IMR-90 (cell line): ENCODE measurements at regions not wholly inside any gene's neighbourhood (a gene's known extent, or its start where the extent isn't known, plus 50 kb on each side); places are given as distances from the start of the nearest gene placed in this dataset.

ENCODE experiments used
- ATAC-seq: fragments of 200-7000 bp; cut with Tn5 transposase; 2 replicates; pipeline ENCODE4 v1.9.1; 2020; ENCODE audit warnings: low read depth, mild to moderate bottlenecking, moderate library complexity
- BruUV-seq: library from RNA; stranded (reverse); fragments of 400-500 nt; replicated peaks from 2 replicates; lab custom pipeline; 2021; lab: Mats Ljungman, UMichigan
- CTCF ChIA-PET: fragments of 300-600 bp; formaldehyde crosslinking; extraction: SDS; loops from one replicate; lab custom pipeline; 2021; ENCODE audit warnings: antibody characterized with exemption; lab: Yijun Ruan, JAX
- POLR2A ChIA-PET: fragments of 300-600 bp; sonication (Branson Sonifier 250); formaldehyde crosslinking; loops from one replicate; lab custom pipeline; 2022; ENCODE audit warnings: antibody characterized with exemption; ENCODE audit not compliant: unreplicated experiment; lab: Charles Lee
- DNase-seq: peaks from one replicate; pipeline ENCODE4 v3.0.0; 2013
- H2AFZ ChIP-seq: replicated peaks from 2 replicates; pipeline ENCODE3; 2013; ENCODE audit warnings: low read length, mild to moderate bottlenecking; ENCODE audit not compliant: poor library complexity
- H2AK5ac ChIP-seq: 2 replicates; pipeline ENCODE4 v1.6.1; 2013; ENCODE audit warnings: low read depth, low read length, inconsistent platforms
- H2AK9ac ChIP-seq: replicated peaks from 2 replicates; pipeline ENCODE3; 2013; ENCODE audit warnings: mild to moderate bottlenecking, low read depth, low read length, moderate library complexity; ENCODE audit not compliant: poor library complexity
- H2BK120ac ChIP-seq: 2 replicates; pipeline ENCODE4 v1.6.1; 2013; ENCODE audit warnings: low read depth, low read length, inconsistent platforms
- H2BK15ac ChIP-seq: 3 replicates; pipeline ENCODE4 v1.6.1; 2013; ENCODE audit warnings: low read depth, low read length, inconsistent platforms
- H2BK20ac ChIP-seq: 2 replicates; pipeline ENCODE4 v1.6.1; 2013; ENCODE audit warnings: low read depth, mild to moderate bottlenecking, inconsistent platforms, low read length, moderate library complexity
- H2BK5ac ChIP-seq: 2 replicates; pipeline ENCODE4 v1.6.1; 2013; ENCODE audit warnings: mild to moderate bottlenecking, low read depth, low read length, inconsistent platforms; ENCODE audit not compliant: poor library complexity, severe bottlenecking
- H3K14ac ChIP-seq: replicated peaks from 2 replicates; pipeline ENCODE4 v1.6.1; 2013; ENCODE audit warnings: low read depth, low read length, inconsistent platforms
- H3K18ac ChIP-seq: 2 replicates; pipeline ENCODE4 v1.6.1; 2013; ENCODE audit warnings: low read depth, low read length, control low read depth
- H3K23ac ChIP-seq: 2 replicates; pipeline ENCODE4 v1.6.1; 2013; ENCODE audit warnings: low read depth, low read length, inconsistent platforms
- H3K27ac ChIP-seq: 2 replicates; pipeline ENCODE4 v1.5.1; 2013; ENCODE audit warnings: mild to moderate bottlenecking, control low read depth, low read length; ENCODE audit not compliant: insufficient read depth
- H3K27me3 ChIP-seq: 2 replicates; pipeline ENCODE4 v1.6.1; 2013; ENCODE audit warnings: low read length; ENCODE audit not compliant: control insufficient read depth, insufficient read depth
- H3K36me3 ChIP-seq: 2 replicates; pipeline ENCODE4 v1.6.1; 2013; ENCODE audit warnings: low read length, mixed read lengths; ENCODE audit not compliant: control insufficient read depth, insufficient read depth
- H3K4ac ChIP-seq: 2 replicates; pipeline ENCODE4 v1.6.1; 2013; ENCODE audit warnings: low read depth, low read length, inconsistent platforms
- H3K4me1 ChIP-seq: 2 replicates; pipeline ENCODE4 v1.6.1; 2013; ENCODE audit warnings: low read length, mixed read lengths; ENCODE audit not compliant: control insufficient read depth, insufficient read depth
- H3K4me2 ChIP-seq: 2 replicates; pipeline ENCODE4 v1.6.1; 2013; ENCODE audit warnings: low read depth, mild to moderate bottlenecking, control low read depth, low read length, moderate library complexity
- H3K4me3 ChIP-seq: 2 replicates; pipeline ENCODE4 v1.5.1; 2013; ENCODE audit warnings: low read depth, mild to moderate bottlenecking, control low read depth, low read length, moderate library complexity; ENCODE audit not compliant: insufficient read depth
- H3K56ac ChIP-seq: 2 replicates; pipeline ENCODE4 v1.6.1; 2013; ENCODE audit warnings: low read length, inconsistent platforms; ENCODE audit not compliant: insufficient read depth; ENCODE audit errors: extremely low read depth
- H3K79me1 ChIP-seq, 2 experiments: 2 replicates each; pipeline ENCODE4 v1.6.1; 2013; ENCODE audit warnings: low read length in 2 of 2, inconsistent platforms in 1 of 2, low read depth in 1 of 2
- H3K9ac ChIP-seq: 2 replicates; pipeline ENCODE4 v1.6.1; 2013; ENCODE audit warnings: low read depth, low read length, control low read depth
- H3K9me1 ChIP-seq: 2 replicates; pipeline ENCODE4 v1.6.1; 2013; ENCODE audit warnings: low read length, inconsistent platforms; ENCODE audit not compliant: insufficient read depth
- H3K9me3 ChIP-seq: 2 replicates; pipeline ENCODE4 v1.6.1; 2013; ENCODE audit warnings: low read length; ENCODE audit not compliant: control insufficient read depth, insufficient read depth
- H4K20me1 ChIP-seq: 2 replicates; pipeline ENCODE4 v1.6.1; 2013; ENCODE audit warnings: low read length, inconsistent platforms; ENCODE audit not compliant: insufficient read depth
- H4K5ac ChIP-seq: 2 replicates; pipeline ENCODE4 v1.6.1; 2013; ENCODE audit warnings: mild to moderate bottlenecking, low read depth, low read length, control low read depth
- H4K8ac ChIP-seq, 2 experiments: 2 replicates each; pipeline ENCODE4 v1.6.1; 2013; ENCODE audit warnings: low read depth in 2 of 2, low read length in 2 of 2, control low read depth in 1 of 2, inconsistent platforms in 1 of 2
- H4K91ac ChIP-seq: 2 replicates; pipeline ENCODE4 v1.6.1; 2013; ENCODE audit warnings: low read depth, low read length, inconsistent platforms; ENCODE audit not compliant: insufficient read depth
- BHLHE40 ChIP-seq: fragments of 150-350 bp; IDR thresholded peaks from 2 replicates; pipeline ENCODE4 v1.6.1; 2016; ENCODE audit warnings: mild to moderate bottlenecking, low read depth, low read length
- CEBPB ChIP-seq: IDR thresholded peaks from 2 replicates; pipeline ENCODE4 v1.6.1; 2012; ENCODE audit warnings: low read depth, low read length, improper control_type of control experiment
- CHD1 ChIP-seq: IDR thresholded peaks from 2 replicates; pipeline ENCODE4 v1.6.1; 2012; ENCODE audit warnings: low read depth, low read length, improper control_type of control experiment
- CTCF ChIP-seq: conservative IDR thresholded peaks from 2 replicates; pipeline ENCODE4 v1.5.1; 2012; ENCODE audit warnings: mild to moderate bottlenecking, low read depth, low read length, improper control_type of control experiment
- ELK1 ChIP-seq: fragments of 150-350 bp; IDR thresholded peaks from 2 replicates; pipeline ENCODE4 v1.6.1; 2016; ENCODE audit warnings: low read depth, mild to moderate bottlenecking, low read length, moderate library complexity, borderline replicate concordance
- FOS ChIP-seq: fragments of 150-350 bp; IDR thresholded peaks from 2 replicates; pipeline ENCODE4 v1.6.1; 2016; ENCODE audit warnings: low read depth, low read length
- MAFK ChIP-seq: IDR thresholded peaks from 2 replicates; pipeline ENCODE4 v1.6.1; 2012; ENCODE audit warnings: low read depth, low read length, improper control_type of control experiment
- MAZ ChIP-seq: IDR thresholded peaks from 2 replicates; pipeline ENCODE4 v1.6.1; 2012; ENCODE audit warnings: low read depth, mild to moderate bottlenecking, low read length, improper control_type of control experiment, moderate library complexity, borderline replicate concordance
- MXI1 ChIP-seq: IDR thresholded peaks from 2 replicates; pipeline ENCODE4 v1.6.1; 2012; ENCODE audit warnings: low read depth, mild to moderate bottlenecking, low read length, moderate library complexity, borderline replicate concordance
- NFE2L2 ChIP-seq: fragments of 150-350 bp; IDR thresholded peaks from 2 replicates; pipeline ENCODE4 v1.6.1; 2016; ENCODE audit warnings: low read depth, mild to moderate bottlenecking, low read length
- POLR2A ChIP-seq: IDR thresholded peaks from 2 replicates; pipeline ENCODE4 v1.6.1; 2012; ENCODE audit warnings: mild to moderate bottlenecking, low read depth, low read length
- RAD21 ChIP-seq: IDR thresholded peaks from 2 replicates; pipeline ENCODE4 v1.6.1; 2012; ENCODE audit warnings: low read length, improper control_type of control experiment
- RCOR1 ChIP-seq: IDR thresholded peaks from 2 replicates; pipeline ENCODE4 v1.6.1; 2012; ENCODE audit warnings: mild to moderate bottlenecking, low read length, improper control_type of control experiment; ENCODE audit not compliant: insufficient replicate concordance
- RFX5 ChIP-seq: IDR thresholded peaks from 2 replicates; pipeline ENCODE4 v1.8.0; 2012; ENCODE audit warnings: low read depth, mild to moderate bottlenecking, low read length, moderate library complexity
- SMC3 ChIP-seq: fragments of 150-350 bp; IDR thresholded peaks from 2 replicates; pipeline ENCODE4 v1.6.1; 2016; ENCODE audit warnings: low read depth, mild to moderate bottlenecking, antibody characterized with exemption, low read length, moderate library complexity
- USF2 ChIP-seq: fragments of 150-350 bp; IDR thresholded peaks from 2 replicates; pipeline ENCODE4 v1.6.1; 2017; ENCODE audit warnings: mild to moderate bottlenecking, antibody characterized with exemption, low read length, low read depth
- WGBS, 2 experiments: methylation state at CpG; one replicate each; pipeline versions ENCODE4 v1.1.5 to v1.1.7; 2013; ENCODE audit warnings: missing lambda C conversion rate in 2 of 2; ENCODE audit not compliant: insufficient read length in 1 of 2; ENCODE audit errors: extremely low coverage in 2 of 2; 5-methylcytosine and 5-hydroxymethylcytosine counted together
- dilution Hi-C: fragments of 300-500 bp; cut with HindIII; formaldehyde crosslinking; loops from one replicate; pipeline ENCODE4 v1.14.3; 2018; ENCODE audit warnings: low sequenced_read_pairs; ENCODE audit not compliant: unreplicated experiment
- in situ Hi-C: fragments of 300-500 bp; cut with MboI; formaldehyde crosslinking; loops from 3 replicates; pipeline ENCODE4 v1.14.3; 2019; ENCODE audit warnings: low sequenced_read_pairs, inconsistent platforms, mixed read lengths
- intact Hi-C: fragments of 100-400 bp; cut with micrococcal nuclease; formaldehyde crosslinking; loops from 2 replicates; pipeline ENCODE4 v1.10.0; 2022

- CTCF ChIA-PET = no interaction called here
These were observed 398.7 kb downstream of the SOX9 start for GRCh38 chr17:72519598-72519936.

More at GRCh38 chr17:72519598-72519936, 398.7 kb downstream of the SOX9 start:
- peaks cover 15% of the 10 kb centered on the region for H3K4me1 ChIP-seq
- H2AFZ ChIP-seq = no peak overlapping the region
- intact Hi-C loops (no loop called here), dilution Hi-C loops (no loop called here), in situ Hi-C loops (no loop called here)
- no peak overlapping the region for H2BK15ac ChIP-seq
- no CpG with 5 or more reads among the region's 6 CpGs for WGBS, 2 experiments
- H3K4me2 ChIP-seq = no peak overlapping the region
- H3K18ac ChIP-seq = no peak overlapping the region
- H3K9me3 ChIP-seq = no peaks in the 10 kb centered on the region
- H4K91ac ChIP-seq = no peak overlapping the region
- H3K27me3 ChIP-seq = no peaks in the 10 kb centered on the region
- no peak overlapping the region for H4K8ac ChIP-seq
- H3K14ac ChIP-seq = no peak overlapping the region
- H3K36me3 ChIP-seq = no peaks in the 10 kb centered on the region
- H3K4ac ChIP-seq = no peak overlapping the region
- H2AK9ac ChIP-seq = no peak overlapping the region
- no peak overlapping the region for H4K5ac ChIP-seq
- no peak overlapping the region for H2BK20ac ChIP-seq
- no peak overlapping the region for H3K4me3 ChIP-seq
- H2AK5ac ChIP-seq = 0 out of 2 replicates have a peak overlapping the region, but pooled peaks have one; percentile 14
- H3K27ac ChIP-seq = no peak overlapping the region
- H3K23ac ChIP-seq = no peak overlapping the region
- no peak overlapping the region for H3K9ac ChIP-seq
- DNase-seq (no peak), ATAC-seq (no peak)
- no peak overlapping the region for H3K56ac ChIP-seq
- H2BK120ac ChIP-seq = no peak overlapping the region
- POLR2A ChIA-PET = no interaction called here
- H3K79me1 ChIP-seq = peaks cover 28 to 56% of the 10 kb centered on the region in 2 experiments
- H2BK5ac ChIP-seq = no peak overlapping the region
- no peaks in the 10 kb centered on the region; the same call in 1 of the 2 replicates for H4K20me1 ChIP-seq
- no TSS peak for BruUV-seq
- TF ChIP-seq BHLHE40 = no peak
- TF ChIP-seq MAZ = no peak
- TF ChIP-seq CHD1 = no peak
- no peak for TF ChIP-seq RAD21
- TF ChIP-seq RCOR1 = no peak
- no peak for TF ChIP-seq POLR2A
- TF ChIP-seq NFE2L2 = no peak
- no peak for TF ChIP-seq MXI1
- TF ChIP-seq ELK1 = no peak
- no peak for TF ChIP-seq CTCF
- TF ChIP-seq CEBPB = no peak
- no peak for TF ChIP-seq RFX5
- no peak for TF ChIP-seq USF2
- no peak for TF ChIP-seq MAFK
- no peak for TF ChIP-seq FOS
- no peak for TF ChIP-seq SMC3
- peaks cover 15% of the 10 kb centered on the region for H3K9me1 ChIP-seq
